AG09309 (cell line): ENCODE measurements at regions not wholly inside any gene's neighbourhood (a gene's known extent, or its start where the extent isn't known, plus 50 kb on each side); places are given as distances from the start of the nearest gene placed in this dataset.
"Not testable (repeated sequence)": the region's sequence is repeated elsewhere in the genome, so short reads cannot be mapped to it uniquely, and the experiment has no call there.

ENCODE experiments used
- DNase-seq: peaks from one replicate; pipeline ENCODE4 v3.0.0-alpha.2; 2010; ENCODE audit warnings: low read depth
- H3K4me3 ChIP-seq: 2 replicates; pipeline ENCODE4 v1.5.1; 2011; ENCODE audit warnings: mild to moderate bottlenecking, low read depth, low read length, moderate library complexity; ENCODE audit not compliant: control insufficient read depth
- TF ChIP-seq, protein P1 (sequence below): IDR thresholded peaks from 2 replicates; pipeline ENCODE4 v1.5.1; 2011; ENCODE audit warnings: mild to moderate bottlenecking, low read depth, low read length, inconsistent platforms; ENCODE audit not compliant: insufficient read depth, control insufficient read depth; ENCODE audit errors: missing control alignments

DNA sequence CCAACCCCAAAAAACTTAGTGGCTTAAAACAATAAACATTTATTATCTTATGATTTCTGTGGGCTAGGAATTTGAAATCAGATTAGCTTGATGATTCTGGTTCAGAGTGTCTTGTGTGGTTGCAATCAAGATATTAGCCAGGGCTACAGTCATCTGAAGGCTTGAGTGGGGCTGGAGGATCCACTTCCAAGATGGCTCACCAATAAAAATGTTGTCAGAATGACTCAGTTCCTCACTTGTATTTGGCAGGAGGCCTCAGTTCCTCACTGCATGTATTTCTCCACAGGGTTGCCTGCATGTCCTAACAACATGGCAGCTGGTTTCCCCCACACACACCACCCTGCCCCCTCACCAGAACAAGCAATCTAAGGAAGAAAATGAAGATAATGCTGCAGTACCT is 98.2 kb upstream of the NIPBL start:
- DNase-seq: no peak
- TF ChIP-seq, protein P1, sequence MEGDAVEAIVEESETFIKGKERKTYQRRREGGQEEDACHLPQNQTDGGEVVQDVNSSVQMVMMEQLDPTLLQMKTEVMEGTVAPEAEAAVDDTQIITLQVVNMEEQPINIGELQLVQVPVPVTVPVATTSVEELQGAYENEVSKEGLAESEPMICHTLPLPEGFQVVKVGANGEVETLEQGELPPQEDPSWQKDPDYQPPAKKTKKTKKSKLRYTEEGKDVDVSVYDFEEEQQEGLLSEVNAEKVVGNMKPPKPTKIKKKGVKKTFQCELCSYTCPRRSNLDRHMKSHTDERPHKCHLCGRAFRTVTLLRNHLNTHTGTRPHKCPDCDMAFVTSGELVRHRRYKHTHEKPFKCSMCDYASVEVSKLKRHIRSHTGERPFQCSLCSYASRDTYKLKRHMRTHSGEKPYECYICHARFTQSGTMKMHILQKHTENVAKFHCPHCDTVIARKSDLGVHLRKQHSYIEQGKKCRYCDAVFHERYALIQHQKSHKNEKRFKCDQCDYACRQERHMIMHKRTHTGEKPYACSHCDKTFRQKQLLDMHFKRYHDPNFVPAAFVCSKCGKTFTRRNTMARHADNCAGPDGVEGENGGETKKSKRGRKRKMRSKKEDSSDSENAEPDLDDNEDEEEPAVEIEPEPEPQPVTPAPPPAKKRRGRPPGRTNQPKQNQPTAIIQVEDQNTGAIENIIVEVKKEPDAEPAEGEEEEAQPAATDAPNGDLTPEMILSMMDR: no peak
- no peak overlapping the region for H3K4me3 ChIP-seq

DNA sequence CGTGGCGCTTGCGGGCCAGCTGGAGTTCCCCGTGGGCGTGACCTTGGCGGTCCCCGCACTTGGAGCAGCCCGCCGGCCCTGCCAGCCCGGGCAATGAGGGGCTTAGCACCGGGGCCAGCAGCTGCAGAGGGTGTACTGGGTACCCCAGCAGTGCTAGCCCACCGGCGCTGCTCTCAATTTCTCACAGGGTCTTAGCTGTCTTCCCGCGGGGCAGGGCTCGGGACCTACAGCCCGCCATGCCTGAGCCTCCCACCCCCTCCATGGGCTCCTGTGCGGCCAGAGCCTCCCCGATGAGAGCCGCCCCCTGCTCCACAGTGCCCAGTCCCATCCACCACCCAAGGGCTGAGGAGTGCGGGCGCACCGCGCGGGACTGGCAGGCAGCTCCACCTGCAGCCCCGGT is 94.0 kb upstream of the NIPBL start:
- not testable (repeated sequence) for H3K4me3 ChIP-seq, DNase-seq

DNA sequence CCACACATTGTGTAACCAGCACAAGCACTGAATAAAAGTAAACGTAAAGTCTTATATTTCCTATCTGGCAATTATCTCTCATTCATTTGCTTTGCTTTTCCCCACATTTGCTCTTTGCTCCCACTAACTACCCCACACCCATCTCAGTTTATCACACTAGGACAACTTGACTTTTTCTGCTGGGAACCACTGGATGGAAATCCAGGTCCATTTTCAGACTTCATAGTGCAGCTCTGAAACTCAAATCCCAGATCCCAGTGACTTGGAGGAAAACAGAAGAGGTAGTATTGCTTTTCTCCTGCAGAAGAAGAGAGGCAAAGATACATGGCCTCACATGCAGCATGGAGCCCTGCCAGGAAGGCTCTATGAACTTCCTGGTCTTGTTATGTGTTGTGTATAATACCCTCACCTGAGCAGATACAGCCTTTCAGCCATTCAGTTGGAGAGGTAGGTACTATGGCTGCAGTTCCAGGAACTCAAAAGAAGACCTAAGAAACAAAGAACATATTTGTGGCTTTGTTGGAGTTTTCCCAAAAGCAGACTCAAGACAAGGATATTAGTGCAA is 90.0 kb upstream of the NIPBL start:
- TF ChIP-seq, protein P1: no peak
- no peak for DNase-seq
- H3K4me3 ChIP-seq: no peak overlapping the region

DNA sequence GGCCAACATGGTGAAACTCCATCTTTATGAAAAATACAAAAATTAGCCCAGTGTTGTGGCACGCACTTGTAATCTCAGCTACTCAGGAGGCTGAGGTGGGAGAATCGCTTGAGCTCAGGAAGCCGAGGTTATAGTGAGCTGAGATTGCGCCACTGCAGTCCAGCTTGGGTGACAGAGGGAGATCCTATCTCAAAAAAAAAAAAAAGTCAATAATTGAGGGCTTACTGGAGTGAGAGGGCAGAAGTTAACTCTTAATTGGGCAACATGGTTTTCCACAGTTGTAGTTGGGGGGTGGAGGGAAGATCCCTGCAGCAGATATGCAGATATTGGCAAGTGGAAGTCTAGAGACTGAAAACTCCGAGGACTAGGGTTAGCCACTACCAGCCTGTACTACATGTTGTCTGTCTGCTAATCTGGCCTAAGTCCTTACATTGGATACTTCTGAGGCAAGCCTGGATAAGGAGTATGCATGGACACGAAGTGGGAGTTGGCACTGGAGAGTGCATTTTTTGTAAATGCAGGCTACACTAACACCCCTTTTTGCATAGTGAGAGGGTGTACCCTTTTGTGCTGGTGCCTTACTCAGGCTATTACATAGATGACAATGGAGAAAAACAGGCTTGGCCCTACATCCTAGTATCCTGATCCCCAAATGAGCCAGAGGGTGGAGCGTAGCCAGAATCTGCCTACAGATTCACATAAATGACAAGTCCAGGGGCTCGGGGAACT is 89.0 kb upstream of the NIPBL start:
- TF ChIP-seq, protein P1: no peak
- DNase-seq: no peak
- H3K4me3 ChIP-seq: no peak overlapping the region

DNA sequence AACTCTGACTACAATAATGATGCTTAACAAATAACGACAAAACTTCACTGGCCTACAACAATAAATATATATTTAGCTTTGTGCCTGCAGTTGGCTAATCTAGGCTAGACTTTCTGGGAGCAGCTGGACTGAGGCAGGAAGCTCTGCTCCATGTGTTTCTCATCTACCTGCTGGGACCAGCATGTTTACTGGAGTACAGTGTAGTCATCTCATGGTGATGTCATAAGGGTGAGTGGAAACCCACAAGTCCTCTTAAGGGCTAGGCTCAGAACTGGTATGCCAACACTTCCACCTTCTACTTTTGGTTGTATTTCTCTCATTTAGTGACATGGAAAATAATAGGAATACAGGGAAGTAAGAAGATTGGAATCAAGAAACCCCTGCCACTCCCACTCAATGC is 85.7 kb upstream of the NIPBL start:
- TF ChIP-seq, protein P1: no peak
- no peak overlapping the region for H3K4me3 ChIP-seq
- DNase-seq: no peak

DNA sequence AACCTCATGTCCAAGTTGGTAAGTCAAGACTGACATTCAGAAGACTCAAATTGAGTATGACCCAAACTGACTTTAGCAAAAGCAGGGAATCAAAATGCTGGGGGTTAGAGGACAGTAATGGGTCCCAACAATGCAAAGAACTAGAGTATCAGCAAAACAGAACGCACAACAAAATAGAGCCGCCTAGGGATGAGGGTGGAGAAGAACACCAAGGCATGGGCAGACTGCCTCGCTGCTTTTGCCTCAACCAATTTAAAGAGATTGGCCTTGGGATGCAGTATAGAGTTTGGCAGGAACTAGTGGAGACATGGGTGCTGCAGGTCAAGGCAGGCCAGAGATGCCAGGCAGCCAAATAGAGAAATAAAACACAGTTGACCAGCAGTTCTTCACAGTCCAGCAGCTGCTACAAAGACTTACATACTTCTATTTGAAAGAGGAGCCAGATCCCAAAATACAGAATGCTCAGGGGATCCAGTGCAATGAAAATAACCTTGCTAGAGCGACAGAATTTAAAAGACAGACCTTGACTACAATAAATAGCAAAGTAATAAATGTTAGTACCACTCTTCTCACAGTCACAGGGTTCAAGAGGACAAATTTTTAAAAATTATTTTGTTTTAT is 83.9 kb upstream of the NIPBL start:
- no peak overlapping the region for H3K4me3 ChIP-seq
- TF ChIP-seq, protein P1: no peak
- no peak for DNase-seq

DNA sequence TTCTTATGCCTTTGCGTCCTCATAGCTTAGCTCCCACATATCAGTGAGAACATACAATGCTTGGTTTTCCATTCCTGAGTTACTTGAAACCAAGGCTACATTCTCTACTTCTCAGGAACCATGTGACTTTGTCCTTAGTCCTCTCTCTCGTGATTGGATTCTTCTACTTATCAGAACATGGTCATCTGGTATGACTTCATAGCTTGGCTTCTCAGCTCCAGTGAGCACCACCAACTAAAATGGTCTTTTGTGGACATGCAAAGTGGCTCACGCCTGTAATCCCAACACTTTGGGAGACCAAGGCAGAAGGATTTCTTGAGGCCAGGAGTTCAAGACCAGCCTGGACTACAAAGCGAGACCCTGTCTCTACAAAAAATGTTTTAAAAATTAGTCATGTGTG is 81.2 kb upstream of the NIPBL start:
- TF ChIP-seq, protein P1: no peak

More for the DNA sequence above, 81.2 kb upstream of the NIPBL start:
- no peak overlapping the region for H3K4me3 ChIP-seq
- no peak for DNase-seq
